ENCODE measurements at regions not wholly inside any gene's neighbourhood (a gene's known extent, or its start where the extent isn't known, plus 50 kb on each side); places are given as distances from the start of the nearest gene placed in this dataset.
"Not testable (repeated sequence)": the region's sequence is repeated elsewhere in the genome, so short reads cannot be mapped to it uniquely, and the experiment has no call there.

DNA sequence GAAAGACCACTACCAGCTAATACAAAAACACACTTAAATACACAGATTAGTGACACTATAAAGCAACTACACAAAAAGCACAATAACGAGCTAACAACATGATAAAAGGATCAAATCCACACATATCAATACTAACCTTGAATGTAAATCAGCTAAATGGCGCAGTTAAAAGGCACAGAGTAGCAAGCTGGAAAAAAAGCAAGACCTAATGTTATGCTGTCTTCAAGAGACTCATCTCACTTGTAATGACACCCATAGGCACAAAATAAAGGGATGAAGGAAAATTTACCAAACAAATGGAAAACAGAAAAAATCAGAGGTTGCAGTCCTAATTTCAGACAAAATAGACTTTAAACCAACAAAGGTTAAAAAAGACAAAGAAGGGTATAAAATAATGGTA lies 86.3 kb downstream of the NUS1 start:
- H3K4me1 ChIP-seq (ENCODE audit: insufficient read depth, low read length), result no peaks in the 10 kb centered on the region
- H3K36me3 ChIP-seq (ENCODE audit: insufficient read depth, low read length), result no peaks in the 10 kb centered on the region
- peaks cover 23% of the 10 kb centered on the region; the same call in 1 of the 2 replicates for H3K9me3 ChIP-seq (ENCODE audit: insufficient read depth, low read depth, low read length)
- WGBS, result 85% methylated on average over 2 of the region's 2 CpGs
- H3K27ac ChIP-seq (ENCODE audit: low read depth, low read length), result no peak overlapping the region
- no peak overlapping the region for H3K9ac ChIP-seq (ENCODE audit: low read depth, low read length)
- H3K27me3 ChIP-seq (ENCODE audit: insufficient read depth, low read length), result no peaks in the 10 kb centered on the region
- H3K4me3 ChIP-seq (ENCODE audit: low read length), result no peak overlapping the region

DNA sequence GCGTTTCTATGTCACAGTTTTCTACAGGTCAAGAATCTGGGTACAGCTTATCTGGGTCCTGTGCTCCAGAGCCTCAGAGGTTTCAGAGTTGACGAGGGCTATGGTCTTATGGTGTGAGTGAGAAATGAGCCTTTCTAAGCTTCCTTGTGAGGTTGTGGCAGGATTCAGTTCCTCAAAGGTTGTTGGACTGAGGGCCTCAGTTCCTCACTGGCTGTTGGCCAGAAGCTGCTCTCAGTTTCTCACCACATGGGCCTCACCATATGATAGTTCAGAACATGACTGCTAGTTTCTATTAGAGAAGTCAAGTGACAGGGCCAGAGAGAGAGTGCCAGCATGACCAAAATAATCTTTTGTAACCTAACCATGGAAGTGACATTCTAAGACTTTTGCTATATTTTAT lies 96.1 kb downstream of the NUS1 start:
- WGBS, result 86% methylated on average over 2 of the region's 2 CpGs
- H3K27me3 ChIP-seq (ENCODE audit: insufficient read depth, low read length), result no peaks in the 10 kb centered on the region
- H3K9ac ChIP-seq (ENCODE audit: low read depth, low read length), result no peak overlapping the region
- H3K27ac ChIP-seq (ENCODE audit: low read depth, low read length), result no peak overlapping the region
- no peaks in the 10 kb centered on the region for H3K9me3 ChIP-seq (ENCODE audit: insufficient read depth, low read depth, low read length)
- no peak overlapping the region for H3K4me3 ChIP-seq (ENCODE audit: low read length)
- no peaks in the 10 kb centered on the region for H3K36me3 ChIP-seq (ENCODE audit: insufficient read depth, low read length)
- no peaks in the 10 kb centered on the region for H3K4me1 ChIP-seq (ENCODE audit: insufficient read depth, low read length)

DNA sequence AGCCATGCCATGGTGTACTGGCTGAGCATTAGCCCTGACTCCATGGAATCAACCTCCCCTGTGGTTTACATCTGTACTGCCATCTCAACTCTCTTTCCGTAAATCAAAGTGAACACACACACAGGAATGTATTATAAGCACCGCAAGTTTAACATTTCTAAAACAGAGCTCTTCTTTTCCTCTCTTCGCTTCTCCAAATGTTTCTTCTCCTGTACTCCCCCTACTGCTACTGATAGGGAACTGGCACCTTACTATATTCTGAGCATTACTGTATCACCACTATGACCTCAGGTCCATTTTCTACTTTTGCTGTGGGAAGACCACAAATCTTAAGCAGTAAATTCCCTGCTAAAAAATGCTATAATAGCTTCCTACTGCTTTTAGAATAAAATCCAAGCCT lies 101.2 kb downstream of the NUS1 start:
- H3K27me3 ChIP-seq (ENCODE audit: insufficient read depth, low read length), result no peaks in the 10 kb centered on the region
- H3K4me1 ChIP-seq (ENCODE audit: insufficient read depth, low read length), result 0 out of 2 replicates have a peak, but pooled peaks cover 3% of the 10 kb centered on the region
- no peak overlapping the region for H3K27ac ChIP-seq (ENCODE audit: low read depth, low read length)
- H3K9ac ChIP-seq (ENCODE audit: low read depth, low read length), result no peak overlapping the region
- no peaks in the 10 kb centered on the region for H3K9me3 ChIP-seq (ENCODE audit: insufficient read depth, low read depth, low read length)
- H3K4me3 ChIP-seq (ENCODE audit: low read length), result no peak overlapping the region
- 68% methylated on average over 3 of the region's 3 CpGs for WGBS
- no peaks in the 10 kb centered on the region for H3K36me3 ChIP-seq (ENCODE audit: insufficient read depth, low read length)

DNA sequence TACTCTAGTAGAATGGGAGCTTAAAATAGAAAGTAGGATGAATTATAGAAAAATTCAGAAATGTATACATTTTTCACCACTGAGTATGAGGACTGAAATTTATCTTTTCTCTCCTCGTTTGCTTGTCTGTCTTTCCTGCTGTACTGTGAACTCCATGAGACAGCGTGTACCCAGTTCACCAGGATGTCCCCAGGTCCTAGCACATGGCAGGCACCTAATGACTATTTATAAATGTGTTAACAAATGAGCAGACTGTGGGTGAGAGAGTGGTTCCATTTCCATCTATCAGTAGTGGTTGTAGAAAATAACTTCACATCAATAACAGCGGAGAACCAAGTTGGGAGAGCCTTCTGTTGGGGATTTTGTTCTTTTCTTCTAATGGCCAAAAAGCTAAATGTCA lies 106.3 kb downstream of the NUS1 start:
- no peaks in the 10 kb centered on the region for H3K9me3 ChIP-seq (ENCODE audit: insufficient read depth, low read depth, low read length)
- H3K4me1 ChIP-seq (ENCODE audit: insufficient read depth, low read length), result 0 out of 2 replicates have a peak, but pooled peaks cover 3% of the 10 kb centered on the region
- no peaks in the 10 kb centered on the region for H3K36me3 ChIP-seq (ENCODE audit: insufficient read depth, low read length)
- H3K27me3 ChIP-seq (ENCODE audit: insufficient read depth, low read length), result no peaks in the 10 kb centered on the region
- H3K4me3 ChIP-seq (ENCODE audit: low read length), result no peak overlapping the region
- 94% methylated on average over 3 of the region's 3 CpGs for WGBS
- H3K9ac ChIP-seq (ENCODE audit: low read depth, low read length), result no peak overlapping the region
- H3K27ac ChIP-seq (ENCODE audit: low read depth, low read length), result no peak overlapping the region

DNA sequence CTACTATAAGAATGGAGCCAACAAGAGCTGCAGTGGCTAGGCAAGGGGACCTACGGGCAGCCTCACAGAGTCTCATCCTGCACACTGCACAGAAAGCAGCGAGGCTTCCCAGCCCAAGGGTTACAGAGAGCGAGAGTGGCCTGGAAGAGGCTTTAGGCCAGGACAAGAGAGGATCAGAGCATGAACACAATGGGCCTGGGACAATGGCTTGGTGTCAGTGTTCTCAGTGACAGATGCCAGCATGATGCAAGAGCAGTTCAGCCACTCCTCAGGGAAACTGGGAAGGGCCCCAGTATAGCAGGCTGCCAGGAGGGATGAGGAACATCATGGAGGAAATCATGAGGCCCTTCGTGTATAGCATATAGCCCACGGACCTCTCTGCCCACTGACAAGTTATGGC lies 108.0 kb downstream of the NUS1 start:
- no peaks in the 10 kb centered on the region for H3K27me3 ChIP-seq (ENCODE audit: insufficient read depth, low read length)
- no peak overlapping the region for H3K9ac ChIP-seq (ENCODE audit: low read depth, low read length)
- H3K4me1 ChIP-seq (ENCODE audit: insufficient read depth, low read length), result no peaks in the 10 kb centered on the region
- H3K27ac ChIP-seq (ENCODE audit: low read depth, low read length), result no peak overlapping the region
- 90% methylated on average over 5 of the region's 5 CpGs for WGBS
- H3K4me3 ChIP-seq (ENCODE audit: low read length), result no peak overlapping the region
- H3K9me3 ChIP-seq (ENCODE audit: insufficient read depth, low read depth, low read length), result no peaks in the 10 kb centered on the region
- H3K36me3 ChIP-seq (ENCODE audit: insufficient read depth, low read length), result no peaks in the 10 kb centered on the region

DNA sequence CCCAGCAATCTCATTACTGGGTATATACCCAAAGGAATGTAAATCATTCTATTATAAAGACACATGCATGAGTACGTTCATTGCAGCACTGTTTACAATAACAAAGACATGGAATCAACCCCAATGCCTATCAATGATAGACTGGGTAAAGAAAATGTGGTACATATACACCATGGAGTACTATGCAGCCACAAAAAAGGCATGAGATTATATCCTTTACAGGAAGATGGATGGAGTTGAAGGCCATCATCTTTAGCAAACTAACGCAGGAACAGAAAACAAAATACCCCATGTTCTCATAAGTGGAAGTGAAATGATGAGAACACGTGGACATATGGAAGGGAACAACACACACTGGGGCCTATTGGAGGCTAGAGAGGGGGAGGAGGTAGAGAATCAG lies 115.7 kb downstream of the NUS1 start:
- Histone ChIP-seq H3K4me1 (ENCODE audit: insufficient read depth, low read length) (peaks cover 6% of the 10 kb centered on the region; the same call in 1 of the 2 replicates), H3K9ac (ENCODE audit: low read depth, low read length) (no peak overlapping the region), H3K36me3 (ENCODE audit: insufficient read depth, low read length) (no peaks in the 10 kb centered on the region), H3K4me3 (ENCODE audit: low read length) (no peak overlapping the region), H3K9me3 (ENCODE audit: insufficient read depth, low read depth, low read length) (0 out of 2 replicates have a peak, but pooled peaks cover 4% of the 10 kb centered on the region), H3K27ac (ENCODE audit: low read depth, low read length) (no peak overlapping the region), H3K27me3 (ENCODE audit: insufficient read depth, low read length) (no peaks in the 10 kb centered on the region)
- WGBS, result 100% methylated on average over 1 of the region's 3 CpGs

DNA sequence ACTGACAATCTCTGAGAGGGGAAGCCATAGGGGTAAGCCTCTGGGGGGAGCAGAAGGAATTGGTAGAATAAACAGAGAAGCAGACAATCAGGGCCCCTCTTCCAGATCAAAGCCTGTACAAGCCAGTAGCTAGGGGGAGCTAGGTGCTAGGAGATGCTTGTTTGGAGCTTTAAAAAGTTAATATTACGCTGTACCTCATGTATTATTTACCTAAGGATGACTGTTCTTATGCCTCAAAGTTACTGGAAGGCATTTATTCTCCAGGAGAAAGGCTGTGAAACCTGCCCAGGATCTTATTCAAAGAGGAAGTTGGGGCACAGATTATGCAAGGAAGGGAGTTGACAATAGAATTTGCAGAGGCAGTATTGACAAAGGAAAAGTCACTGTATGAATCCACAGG lies 111.8 kb upstream of the SLC35F1 start:
- Histone ChIP-seq H3K9me3 (ENCODE audit: insufficient read depth, low read depth, low read length) (0 out of 2 replicates have a peak, but pooled peaks cover 4% of the 10 kb centered on the region), H3K27me3 (ENCODE audit: insufficient read depth, low read length) (no peaks in the 10 kb centered on the region), H3K9ac (ENCODE audit: low read depth, low read length) (no peak overlapping the region), H3K4me3 (ENCODE audit: low read length) (no peak overlapping the region), H3K36me3 (ENCODE audit: insufficient read depth, low read length) (no peaks in the 10 kb centered on the region), H3K27ac (ENCODE audit: low read depth, low read length) (no peak overlapping the region; the same call in 1 of the 2 replicates), H3K4me1 (ENCODE audit: insufficient read depth, low read length) (peaks cover 14% of the 10 kb centered on the region)
- WGBS, result 100% methylated on average over 1 of the region's 1 CpG

DNA sequence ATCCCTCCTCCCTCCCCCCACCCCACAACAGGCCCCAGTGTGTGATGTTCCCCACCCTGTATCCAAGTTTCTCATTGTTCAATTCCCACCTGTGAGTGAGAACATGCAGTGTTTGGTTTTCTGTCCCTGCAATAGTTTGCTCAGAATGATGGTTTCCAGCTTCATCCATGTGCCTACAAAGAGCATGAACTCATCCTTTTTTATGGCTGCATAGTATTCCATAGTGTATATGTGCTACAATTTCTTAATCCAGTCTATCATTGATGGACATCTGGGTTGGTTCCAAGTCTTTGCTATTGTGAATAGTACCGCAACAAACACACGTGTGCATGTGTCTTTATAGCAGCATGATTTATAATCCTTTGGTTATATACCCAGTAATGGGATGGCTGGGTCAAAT lies 108.2 kb upstream of the SLC35F1 start:
- peaks cover 14% of the 10 kb centered on the region for H3K4me1 ChIP-seq (ENCODE audit: insufficient read depth, low read length)
- 95% methylated on average over 2 of the region's 2 CpGs for WGBS
- not testable (repeated sequence) for H3K9ac ChIP-seq (ENCODE audit: low read depth, low read length); H3K27me3 ChIP-seq (ENCODE audit: insufficient read depth, low read length); H3K36me3 ChIP-seq (ENCODE audit: insufficient read depth, low read length); H3K27ac ChIP-seq (ENCODE audit: low read depth, low read length); H3K9me3 ChIP-seq (ENCODE audit: insufficient read depth, low read depth, low read length); H3K4me3 ChIP-seq (ENCODE audit: low read length)

DNA sequence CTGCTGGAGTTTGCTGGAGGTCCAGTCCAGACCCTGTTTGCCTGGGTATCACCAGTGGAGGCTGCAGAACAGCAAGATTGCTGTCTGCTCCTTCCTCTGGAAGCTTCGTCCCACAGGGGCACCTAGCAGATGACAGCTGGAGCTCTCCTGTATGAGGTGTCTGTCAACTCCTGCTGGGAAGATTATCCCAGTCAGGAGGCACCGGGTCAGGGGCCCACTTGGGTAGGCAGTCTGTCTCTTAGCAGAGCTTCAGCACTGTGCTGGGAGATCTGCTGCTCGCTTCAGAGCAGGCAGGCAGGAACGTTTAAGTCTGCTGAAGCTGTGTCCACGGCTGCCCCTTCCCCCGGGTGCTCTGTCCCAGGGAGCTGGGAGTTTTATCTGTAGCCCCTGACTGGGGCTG lies 96.8 kb upstream of the SLC35F1 start:
- no peak overlapping the region for H3K4me3 ChIP-seq (ENCODE audit: low read length)
- no peak overlapping the region for H3K27ac ChIP-seq (ENCODE audit: low read depth, low read length)
- H3K9ac ChIP-seq (ENCODE audit: low read depth, low read length), result no peak overlapping the region
- no peaks in the 10 kb centered on the region for H3K36me3 ChIP-seq (ENCODE audit: insufficient read depth, low read length)
- peaks cover 3% of the 10 kb centered on the region; the same call in 1 of the 2 replicates for H3K9me3 ChIP-seq (ENCODE audit: insufficient read depth, low read depth, low read length)
- no peaks in the 10 kb centered on the region for H3K27me3 ChIP-seq (ENCODE audit: insufficient read depth, low read length)
- 90% methylated on average over 6 of the region's 6 CpGs for WGBS
- no peaks in the 10 kb centered on the region for H3K4me1 ChIP-seq (ENCODE audit: insufficient read depth, low read length)

DNA sequence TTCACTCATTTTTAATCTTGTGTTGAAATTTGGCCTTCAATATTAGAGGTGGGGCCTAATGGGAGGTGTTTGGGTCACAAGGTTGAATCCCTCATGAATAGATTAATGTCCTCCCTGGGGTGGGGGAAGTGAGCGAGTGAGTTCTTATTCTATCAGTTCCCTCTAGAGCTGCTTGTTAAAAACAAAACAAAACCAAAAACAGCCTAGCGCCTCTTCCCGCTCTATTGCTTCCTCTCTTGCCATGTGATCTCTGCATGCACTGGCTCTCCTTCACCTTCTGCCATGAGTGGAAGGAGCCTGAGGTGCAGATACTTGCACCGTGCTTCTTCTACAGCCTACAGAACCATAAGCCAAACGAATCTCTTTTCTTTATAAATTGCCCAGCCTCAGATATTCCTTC lies 89.6 kb upstream of the SLC35F1 start:
- Histone ChIP-seq H3K9me3 (ENCODE audit: insufficient read depth, low read depth, low read length) (no peaks in the 10 kb centered on the region; the same call in 1 of the 2 replicates), H3K36me3 (ENCODE audit: insufficient read depth, low read length) (no peaks in the 10 kb centered on the region), H3K9ac (ENCODE audit: low read depth, low read length) (no peak overlapping the region), H3K27me3 (ENCODE audit: insufficient read depth, low read length) (no peaks in the 10 kb centered on the region), H3K27ac (ENCODE audit: low read depth, low read length) (no peak overlapping the region), H3K4me3 (ENCODE audit: low read length) (no peak overlapping the region), H3K4me1 (ENCODE audit: insufficient read depth, low read length) (no peaks in the 10 kb centered on the region)
- 91% methylated on average over 4 of the region's 5 CpGs for WGBS

DNA sequence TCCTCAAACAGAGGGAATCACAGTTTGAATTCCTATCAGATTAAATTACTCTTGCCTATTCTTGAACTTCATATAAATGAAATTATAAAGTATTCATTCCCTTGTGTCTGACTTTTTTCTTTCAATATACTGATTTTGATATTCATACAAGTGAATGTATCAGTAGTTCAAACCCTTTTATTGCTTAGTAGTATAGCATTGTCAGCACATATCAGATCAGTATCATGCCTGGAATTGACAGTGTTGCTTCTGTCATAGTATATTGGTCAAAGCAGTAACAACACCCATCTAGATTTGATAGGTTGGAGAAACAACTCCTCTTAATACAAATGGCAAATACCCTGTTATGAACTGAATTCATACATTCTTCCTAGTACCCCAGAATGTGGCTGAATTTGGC lies 89.1 kb upstream of the SLC35F1 start:
- H3K36me3 ChIP-seq (ENCODE audit: insufficient read depth, low read length), result no peaks in the 10 kb centered on the region

DNA sequence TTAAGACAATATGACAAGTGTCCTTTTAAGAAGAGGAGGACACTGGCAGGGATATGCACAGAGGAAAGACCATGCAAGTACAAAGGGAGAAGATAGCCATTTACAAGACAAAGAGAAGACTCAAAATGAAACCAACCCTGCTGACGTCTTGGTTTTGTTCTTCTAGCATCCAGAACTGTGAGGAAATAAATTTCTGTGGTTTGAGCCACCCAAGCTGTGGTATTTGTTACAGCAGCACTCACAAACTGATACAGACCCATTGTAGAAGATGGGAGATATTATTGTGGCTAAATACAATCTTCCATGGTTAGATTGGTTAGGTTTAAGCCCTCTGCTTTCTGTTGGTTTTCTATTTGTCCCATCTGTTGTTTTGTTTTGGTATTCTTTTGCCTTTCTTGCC lies 88.6 kb upstream of the SLC35F1 start:
- H3K4me1 ChIP-seq (ENCODE audit: insufficient read depth, low read length), result no peaks in the 10 kb centered on the region
- H3K9me3 ChIP-seq (ENCODE audit: insufficient read depth, low read depth, low read length), result no peaks in the 10 kb centered on the region; the same call in 1 of the 2 replicates
- WGBS, result 69% methylated on average over 1 of the region's 1 CpG
- no peak overlapping the region for H3K9ac ChIP-seq (ENCODE audit: low read depth, low read length)
- no peaks in the 10 kb centered on the region for H3K36me3 ChIP-seq (ENCODE audit: insufficient read depth, low read length)
- no peaks in the 10 kb centered on the region for H3K27me3 ChIP-seq (ENCODE audit: insufficient read depth, low read length)
- H3K27ac ChIP-seq (ENCODE audit: low read depth, low read length), result no peak overlapping the region
- H3K4me3 ChIP-seq (ENCODE audit: low read length), result no peak overlapping the region

More for the DNA sequence above, 89.1 kb upstream of the SLC35F1 start:
- Histone ChIP-seq H3K4me1 (ENCODE audit: insufficient read depth, low read length) (no peaks in the 10 kb centered on the region), H3K27me3 (ENCODE audit: insufficient read depth, low read length) (no peaks in the 10 kb centered on the region), H3K9me3 (ENCODE audit: insufficient read depth, low read depth, low read length) (no peaks in the 10 kb centered on the region; the same call in 1 of the 2 replicates), H3K27ac (ENCODE audit: low read depth, low read length) (no peak overlapping the region), H3K9ac (ENCODE audit: low read depth, low read length) (no peak overlapping the region), H3K4me3 (ENCODE audit: low read length) (no peak overlapping the region)

All from HUES64 (cell line).